Anterior cingulate cortex (tissue), 58 donors: ENCODE measurements at regions not wholly inside any gene's neighbourhood (a gene's known extent, or its start where the extent isn't known, plus 50 kb on each side); places are given as distances from the start of the nearest gene placed in this dataset.
"Not testable (repeated sequence)": the region's sequence is repeated elsewhere in the genome, so short reads cannot be mapped to it uniquely, and the experiment has no call there.

Experiments
- DNase-seq, 58 donors: peaks; one replicate each; lab custom pipeline; 2025; lab: John Stamatoyannopoulos, UW

- no peak for DNase-seq
Observed at GRCh38 chr22:22123118-22123959, 121.2 kb upstream of the VPREB1 start.

GRCh38 chr22:22122348-22123117 lies 122.1 kb upstream of the VPREB1 start:
- no peak for DNase-seq

- no peak for DNase-seq
Observed at GRCh38 chr22:22121445-22121844, 123.1 kb upstream of the VPREB1 start.

- DNase-seq: no peak
Observed at GRCh38 chr22:22120160-22120559, 124.4 kb upstream of the VPREB1 start.

- no peak for DNase-seq
Observed at GRCh38 chr22:22118987-22119386, 125.6 kb upstream of the VPREB1 start.

GRCh38 chr22:22117864-22118544 lies 126.6 kb upstream of the VPREB1 start:
- DNase-seq: not testable (repeated sequence)

- not testable (repeated sequence) for DNase-seq
Observed at GRCh38 chr22:22116997-22117770, 127.4 kb upstream of the VPREB1 start.

GRCh38 chr22:22113701-22114100 lies 130.9 kb upstream of the VPREB1 start:
- DNase-seq: no peak

GRCh38 chr22:22112533-22113294 lies 130.1 kb upstream of the TOP3B start:
- no peak for DNase-seq

- no peak for DNase-seq
Observed at GRCh38 chr22:22111983-22112382, 129.4 kb upstream of the TOP3B start.

- DNase-seq: no peak
Observed at GRCh38 chr22:22111267-22111751, 128.7 kb upstream of the TOP3B start.

GRCh38 chr22:22110548-22111266 lies 128.1 kb upstream of the TOP3B start:
- peak in 45 of 58 donors; percentile 1 to 65 (median 29) for DNase-seq

GRCh38 chr22:22109693-22110466 lies 127.3 kb upstream of the TOP3B start:
- DNase-seq: no peak

- no peak for DNase-seq
Observed at GRCh38 chr22:22106855-22107254, 124.3 kb upstream of the TOP3B start.

GRCh38 chr22:22105364-22105763 lies 122.8 kb upstream of the TOP3B start:
- no peak for DNase-seq

- DNase-seq: no peak
Observed at GRCh38 chr22:22103078-22103875, 120.7 kb upstream of the TOP3B start.
